Esophagus muscularis mucosa (tissue), 4 donors: ENCODE measurements at regions not wholly inside any gene's neighbourhood (a gene's known extent, or its start where the extent isn't known, plus 50 kb on each side); places are given as distances from the start of the nearest gene placed in this dataset.

Experiments used
- DNase-seq: peaks from one replicate; pipeline ENCODE4 v3.0.0-alpha.2; 2017; ENCODE audit errors: extremely low spot score
- H3K27ac ChIP-seq, 4 donors: fragments of 200-600 bp; sonication (generic); replicated peaks in 1 of 4; 1 replicate in 3 of 4; 2 replicates in 1 of 4; pipeline ENCODE4 v1.5.1; 2016 to 2019; ENCODE audit warnings: mild to moderate bottlenecking in 1 of 4
- H3K27me3 ChIP-seq, 4 donors: fragments of 200-600 bp; sonication (generic); one replicate each; pipeline versions ENCODE4 v1.5.1 to v1.6.0; 2016 to 2019
- H3K36me3 ChIP-seq, 4 donors: fragments of 200-600 bp; sonication (generic); one replicate each; pipeline ENCODE4 v1.5.1; 2016 to 2019
- H3K4me1 ChIP-seq, 4 donors: fragments of 200-600 bp; sonication (generic); one replicate each; pipeline ENCODE4 v1.5.1; 2016 to 2019
- H3K4me3 ChIP-seq, 4 donors: fragments of 200-600 bp; sonication (generic); 1 replicate in 2 of 4; 2 replicates in 2 of 4; pipeline ENCODE4 v1.5.1; 2016 to 2019; ENCODE audit warnings: mild to moderate bottlenecking in 4 of 4, moderate library complexity in 1 of 4
- H3K9me3 ChIP-seq, 4 donors: fragments of 200-600 bp; sonication (generic); 1 replicate in 3 of 4; 2 replicates in 1 of 4; pipeline ENCODE4 v1.5.1; 2016 to 2019
- CTCF ChIP-seq, 3 experiments: fragments of 200-600 bp in 2 of 3; fragments of 450-650 bp in 1 of 3; sonication (generic) in 2 of 3; IDR thresholded peaks; one replicate each; pipeline ENCODE4 v1.5.1; 2017 to 2019; ENCODE audit warnings: antibody characterized with exemption in 3 of 3, mild to moderate bottlenecking in 2 of 3, moderate library complexity in 1 of 3
- EP300 ChIP-seq: sonication (generic); formaldehyde crosslinking; IDR thresholded peaks from one replicate; pipeline ENCODE4 v1.6.1; 2017; ENCODE audit warnings: antibody characterized with exemption
- POLR2A ChIP-seq: fragments of 450-650 bp; IDR thresholded peaks from one replicate; pipeline ENCODE4 v1.6.1; 2017; ENCODE audit warnings: antibody characterized with exemption, moderate library complexity, mild to moderate bottlenecking, low read depth
- POLR2AphosphoS5 ChIP-seq, 2 donors: sonication (generic); formaldehyde crosslinking; IDR thresholded peaks; one replicate each; pipeline ENCODE4 v1.6.1; 2017; ENCODE audit warnings: antibody characterized with exemption in 2 of 2
- WGBS: methylation state at CpG from one replicate; pipeline ENCODE4 v1.1.5; 2018; 5-methylcytosine and 5-hydroxymethylcytosine counted together
- intact Hi-C: fragments of 100-400 bp; cut with DNase I; formaldehyde crosslinking; loops from one replicate; pipeline ENCODE4 v1.15.1; 2023

- 91% methylated on average over 20 of the region's 20 CpGs for WGBS
- intact Hi-C loops = no loop called here
- no peak overlapping the region for H3K4me3 ChIP-seq
- TF ChIP-seq CTCF (IDR thresholded peaks at IDR 0.05) = no peak
- TF ChIP-seq EP300 = no peak
- TF ChIP-seq POLR2A = no peak
- TF ChIP-seq POLR2AphosphoS5 (IDR thresholded peaks at IDR 0.05) = no peak
- no peaks in the 10 kb centered on the region for H3K27me3 ChIP-seq
- no peaks in the 10 kb centered on the region for H3K36me3 ChIP-seq
- no peak overlapping the region for H3K27ac ChIP-seq
- no peak for DNase-seq
- H3K4me1 ChIP-seq = peaks cover 0 to 14% (median 13%) of the 10 kb centered on the region in 4 donors
- H3K9me3 ChIP-seq = no peaks in the 10 kb centered on the region
Observed at GRCh38 chr17:72430611-72431432, 310.0 kb downstream of the SOX9 start.

- no peaks in the 10 kb centered on the region for H3K27me3 ChIP-seq
- H3K4me1 ChIP-seq = peaks cover 0 to 14% (median 13%) of the 10 kb centered on the region in 4 donors
- TF ChIP-seq CTCF (IDR thresholded peaks at IDR 0.05) (no peak), POLR2A (no peak), EP300 (no peak), POLR2AphosphoS5 (IDR thresholded peaks at IDR 0.05) (no peak)
- DNase-seq = no peak
- WGBS = 60% methylated on average over 11 of the region's 11 CpGs
- no peaks in the 10 kb centered on the region for H3K36me3 ChIP-seq
- H3K27ac ChIP-seq = no peak overlapping the region
- H3K4me3 ChIP-seq = no peak overlapping the region
- intact Hi-C loops = no loop called here
- no peaks in the 10 kb centered on the region for H3K9me3 ChIP-seq
Observed at GRCh38 chr17:72432143-72432621, 311.4 kb downstream of the SOX9 start.

- DNase-seq = no peak
- Histone ChIP-seq H3K36me3 (no peaks in the 10 kb centered on the region), H3K4me1 (peaks cover 0 to 14% (median 13%) of the 10 kb centered on the region in 4 donors), H3K27ac (no peak overlapping the region), H3K27me3 (no peaks in the 10 kb centered on the region), H3K4me3 (no peak overlapping the region), H3K9me3 (no peaks in the 10 kb centered on the region)
- 35% methylated on average over 4 of the region's 4 CpGs for WGBS
- intact Hi-C loops = no loop called here
- no peak for TF ChIP-seq POLR2AphosphoS5 (IDR thresholded peaks at IDR 0.05)
- no peak for TF ChIP-seq CTCF (IDR thresholded peaks at IDR 0.05)
- no peak for TF ChIP-seq POLR2A
- TF ChIP-seq EP300 = no peak
Observed at GRCh38 chr17:72432881-72433280, 312.1 kb downstream of the SOX9 start.

GRCh38 chr17:72433797-72434196, 313.0 kb downstream of the SOX9 start:
- Histone ChIP-seq H3K36me3 (no peaks in the 10 kb centered on the region), H3K9me3 (no peaks in the 10 kb centered on the region), H3K4me3 (no peak overlapping the region), H3K27me3 (no peaks in the 10 kb centered on the region), H3K4me1 (peaks cover 0 to 14% (median 13%) of the 10 kb centered on the region in 4 donors), H3K27ac (no peak overlapping the region)
- 92% methylated on average over 3 of the region's 3 CpGs for WGBS
- intact Hi-C loops = no loop called here
- DNase-seq = no peak
- TF ChIP-seq POLR2A (no peak), CTCF (IDR thresholded peaks at IDR 0.05) (no peak), EP300 (no peak), POLR2AphosphoS5 (IDR thresholded peaks at IDR 0.05) (no peak)
